ENCODE measurements at regions not wholly inside any gene's neighbourhood (a gene's known extent, or its start where the extent isn't known, plus 50 kb on each side); places are given as distances from the start of the nearest gene placed in this dataset.

GRCh38 chr1:222284466-222284865 is 263.4 kb downstream of the HHIPL2 start:
- DNase-seq = no peak

- no peak for DNase-seq
Measured at GRCh38 chr1:222283147-222283768, 264.6 kb downstream of the HHIPL2 start.

GRCh38 chr1:222279591-222279990 is 268.3 kb downstream of the HHIPL2 start:
- DNase-seq = no peak

- no peak for DNase-seq
Measured at GRCh38 chr1:222278501-222278900, 269.4 kb downstream of the HHIPL2 start.

GRCh38 chr1:222275729-222276465 is 272.0 kb downstream of the HHIPL2 start:
- DNase-seq = no peak

- DNase-seq = no peak
Measured at GRCh38 chr1:222275001-222275728, 272.7 kb downstream of the HHIPL2 start.

- no peak for DNase-seq
Measured at GRCh38 chr1:222266223-222267196, 281.4 kb downstream of the HHIPL2 start.

- no peak for DNase-seq
Measured at GRCh38 chr1:222263791-222264190, 284.1 kb downstream of the HHIPL2 start.

- DNase-seq = no peak
Measured at GRCh38 chr1:222257027-222257426, 290.9 kb downstream of the HHIPL2 start.

- no peak for DNase-seq
Measured at GRCh38 chr1:222256058-222256457, 291.8 kb downstream of the HHIPL2 start.

GRCh38 chr1:222252788-222253187 is 295.1 kb downstream of the HHIPL2 start:
- DNase-seq = no peak

GRCh38 chr1:222251847-222252246 is 296.1 kb downstream of the HHIPL2 start:
- DNase-seq = peak; percentile 13

- DNase-seq = no peak
Measured at GRCh38 chr1:222250376-222250775, 297.5 kb downstream of the HHIPL2 start.

- DNase-seq = no peak
Measured at GRCh38 chr1:222247811-222248310, 300.0 kb downstream of the HHIPL2 start.

GRCh38 chr1:222247081-222247480 is 300.8 kb downstream of the HHIPL2 start:
- no peak for DNase-seq

GRCh38 chr1:222243902-222244301 is 304.0 kb downstream of the HHIPL2 start:
- DNase-seq = no peak

GRCh38 chr1:222242492-222242891 is 305.4 kb downstream of the HHIPL2 start:
- no peak for DNase-seq

GRCh38 chr1:222241410-222241809 is 306.5 kb downstream of the HHIPL2 start:
- DNase-seq = no peak

GRCh38 chr1:222240536-222241181 is 307.2 kb downstream of the HHIPL2 start:
- DNase-seq = no peak

GRCh38 chr1:222239130-222239529 is 308.8 kb downstream of the HHIPL2 start:
- no peak for DNase-seq

- no peak for DNase-seq
Measured at GRCh38 chr1:222234351-222234750, 313.6 kb downstream of the HHIPL2 start.
